ENCODE measurements at regions not wholly inside any gene's neighbourhood (a gene's known extent, or its start where the extent isn't known, plus 50 kb on each side); places are given as distances from the start of the nearest gene placed in this dataset.
A peak's percentile ranks its signal among the peaks of the same experiment; 100 is the strongest.

GRCh38 chr21:38979271-38980121, 173.8 kb downstream of the ETS2 start:
- peak; percentile 33 for DNase-seq

GRCh38 chr21:38976900-38977299, 171.2 kb downstream of the ETS2 start:
- no peak for DNase-seq

- DNase-seq = no peak
Measured at GRCh38 chr21:38973552-38973951, 167.8 kb downstream of the ETS2 start.

DNA sequence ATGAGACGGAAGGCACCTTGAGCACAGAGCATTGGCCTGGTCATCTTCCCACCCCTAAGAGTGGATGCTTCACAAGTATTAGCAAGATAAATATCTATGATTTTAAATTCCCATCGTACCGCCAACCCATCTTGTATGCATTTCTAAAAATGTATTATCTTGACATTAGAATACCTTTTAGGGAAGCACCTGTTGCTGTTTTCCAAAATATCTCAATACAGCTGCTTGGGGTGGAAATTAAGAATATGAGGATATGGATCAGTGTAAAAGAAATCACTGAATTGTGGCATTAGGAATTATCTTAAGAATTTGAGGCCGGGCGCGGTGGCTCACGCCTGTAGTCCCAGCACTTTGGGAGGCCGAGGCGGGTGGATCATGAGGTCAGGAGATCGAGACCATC, 166.3 kb downstream of the ETS2 start:
- no peak for DNase-seq

DNA sequence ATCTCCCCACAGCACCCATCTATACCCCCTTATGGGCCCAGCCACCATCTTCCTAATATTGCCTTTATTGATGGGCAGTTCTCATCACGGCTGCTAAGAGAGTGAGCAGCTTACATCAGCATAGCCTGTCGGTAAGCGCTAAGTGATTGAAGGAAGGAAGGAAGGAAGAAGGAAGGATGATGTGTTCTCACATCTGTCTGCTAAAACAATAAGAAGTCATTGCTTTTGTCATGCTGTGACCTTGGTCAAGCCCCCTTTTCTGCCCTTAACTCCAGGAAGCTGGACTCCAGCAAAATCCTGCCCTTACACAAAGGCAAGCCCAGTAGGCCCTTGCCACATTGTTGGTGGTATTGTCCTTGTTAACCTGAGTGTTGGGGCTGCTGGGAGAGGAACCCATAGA, 165.0 kb downstream of the ETS2 start:
- DNase-seq = no peak

DNA sequence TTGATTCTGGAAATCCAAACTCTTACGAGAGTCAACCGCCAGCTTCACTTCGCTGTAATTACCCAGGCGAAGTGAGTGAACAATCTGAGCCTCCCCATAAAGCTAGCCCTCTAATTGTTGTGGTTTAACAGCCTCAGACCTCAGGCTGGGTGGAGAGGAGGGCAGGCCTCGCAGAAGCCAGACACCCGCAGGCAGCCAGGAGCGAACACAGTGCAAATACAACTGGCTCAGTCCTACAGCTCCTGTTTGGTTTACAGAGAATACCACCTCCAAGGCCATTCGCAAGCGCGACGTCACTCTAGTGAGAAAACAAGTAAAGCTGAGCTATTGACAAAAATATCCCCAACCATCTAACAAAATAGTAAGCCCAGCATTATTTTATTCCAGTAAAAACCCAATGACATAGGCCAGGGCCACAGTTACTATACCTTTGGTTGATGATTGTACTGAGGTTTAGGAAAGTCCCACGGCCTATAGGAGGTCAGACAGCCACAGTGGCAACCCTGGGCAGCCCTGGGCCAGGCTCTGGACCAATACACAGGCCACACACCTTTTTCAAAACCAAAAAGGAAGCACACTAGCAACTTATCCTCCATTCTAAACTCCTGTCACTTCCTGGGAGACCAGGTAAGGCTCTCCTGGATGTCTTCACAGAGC, 163.3 kb downstream of the ETS2 start:
- no peak for DNase-seq

- no peak for DNase-seq
Measured at GRCh38 chr21:38965910-38966504, 160.3 kb downstream of the ETS2 start.

DNA sequence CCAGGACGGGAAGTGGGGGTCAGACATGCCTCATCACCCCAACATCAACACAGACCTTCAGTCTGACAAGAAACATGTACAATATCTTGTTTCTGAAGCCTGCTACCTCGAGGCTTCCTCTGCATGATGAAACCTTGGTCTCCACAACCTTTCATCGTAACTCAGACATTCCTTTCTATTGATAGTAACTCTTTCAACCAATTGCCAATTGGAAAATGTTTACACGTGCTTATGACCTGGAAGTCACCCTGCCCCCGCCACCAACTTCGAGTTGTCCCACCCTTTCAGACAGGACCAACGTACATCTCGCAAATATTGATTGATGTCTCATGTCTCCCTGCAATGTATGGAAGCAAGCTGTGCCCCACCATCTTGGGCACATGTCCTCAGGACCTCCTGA, 159.5 kb downstream of the ETS2 start:
- DNase-seq = no peak

DNA sequence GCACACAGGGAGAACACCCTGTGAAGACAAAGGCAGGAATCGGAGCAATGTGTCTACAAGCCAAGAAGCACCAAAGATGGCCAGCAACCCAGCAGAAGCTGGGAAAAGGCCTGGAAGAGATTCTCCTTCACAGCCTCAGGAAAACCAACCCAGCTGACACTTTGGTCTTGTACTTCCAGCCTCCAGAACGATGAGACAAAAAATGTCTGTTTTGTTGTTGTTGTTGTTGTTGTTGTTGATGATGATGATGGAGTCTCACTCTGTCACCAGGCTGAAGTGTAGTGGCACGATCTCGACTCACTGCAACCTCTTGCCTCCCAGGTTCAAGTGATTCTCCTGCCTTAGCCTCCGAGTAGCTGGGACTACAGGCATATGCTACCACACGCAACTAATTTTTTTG, 157.3 kb downstream of the ETS2 start:
- DNase-seq = no peak

- no peak for DNase-seq
Measured at GRCh38 chr21:38960251-38960650, 154.5 kb downstream of the ETS2 start.

- no peak for DNase-seq
Measured at GRCh38 chr21:38959692-38960061, 153.9 kb downstream of the ETS2 start.

DNA sequence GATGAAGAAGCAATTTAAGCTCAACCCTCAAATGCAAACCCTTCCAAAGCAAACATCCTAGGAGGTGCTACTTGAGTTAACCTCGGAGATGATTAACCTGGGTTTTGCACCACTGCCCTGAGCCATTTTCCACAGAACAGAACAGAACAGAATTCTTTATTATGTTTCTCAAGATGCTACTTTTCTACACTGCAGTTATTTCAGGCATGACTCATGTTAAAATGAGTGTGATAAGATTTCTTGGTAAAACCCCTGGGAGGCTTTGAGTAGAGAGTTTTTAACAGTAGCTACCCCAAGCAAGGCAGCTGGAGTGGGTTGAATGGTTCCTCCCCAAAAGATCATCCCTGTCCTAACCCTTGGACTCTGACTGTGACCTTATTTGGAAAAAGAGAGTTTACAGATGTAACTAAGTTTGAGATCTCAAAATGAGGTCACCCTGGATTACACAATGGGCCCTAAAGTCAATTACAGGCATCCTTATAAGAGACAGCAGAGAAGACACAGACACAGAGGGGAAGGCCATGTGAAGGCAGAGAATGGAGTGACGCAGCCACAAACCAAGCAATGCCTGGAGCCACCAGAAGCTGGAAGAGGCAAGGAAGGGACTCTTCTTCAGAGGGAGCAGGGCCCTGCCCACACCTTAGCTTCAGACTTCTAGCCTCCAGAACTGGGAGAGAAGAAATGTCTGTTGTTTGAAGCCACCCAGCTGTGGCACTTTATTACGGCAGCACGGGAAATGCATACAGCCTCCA, 153.4 kb downstream of the ETS2 start:
- peak; percentile 30 for DNase-seq

DNA sequence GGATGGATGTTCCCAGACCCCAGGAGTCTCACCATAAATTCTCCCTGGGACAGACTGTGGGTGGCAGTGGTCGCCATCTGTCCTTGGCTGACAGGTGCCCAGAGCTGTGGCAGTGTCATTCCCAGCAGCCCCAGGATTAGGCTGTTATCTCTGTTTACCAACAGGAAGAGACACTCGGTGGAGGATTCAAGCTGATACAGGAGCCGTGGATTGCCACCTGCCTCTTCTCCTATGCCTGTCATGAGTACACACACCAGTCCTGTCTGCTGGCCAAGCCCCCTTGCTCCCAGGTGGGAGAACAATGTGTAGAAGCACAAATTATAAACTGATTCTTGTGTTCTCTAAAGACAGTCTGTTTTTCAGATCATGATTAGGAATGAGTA, 152.6 kb downstream of the ETS2 start:
- no peak for DNase-seq

DNA sequence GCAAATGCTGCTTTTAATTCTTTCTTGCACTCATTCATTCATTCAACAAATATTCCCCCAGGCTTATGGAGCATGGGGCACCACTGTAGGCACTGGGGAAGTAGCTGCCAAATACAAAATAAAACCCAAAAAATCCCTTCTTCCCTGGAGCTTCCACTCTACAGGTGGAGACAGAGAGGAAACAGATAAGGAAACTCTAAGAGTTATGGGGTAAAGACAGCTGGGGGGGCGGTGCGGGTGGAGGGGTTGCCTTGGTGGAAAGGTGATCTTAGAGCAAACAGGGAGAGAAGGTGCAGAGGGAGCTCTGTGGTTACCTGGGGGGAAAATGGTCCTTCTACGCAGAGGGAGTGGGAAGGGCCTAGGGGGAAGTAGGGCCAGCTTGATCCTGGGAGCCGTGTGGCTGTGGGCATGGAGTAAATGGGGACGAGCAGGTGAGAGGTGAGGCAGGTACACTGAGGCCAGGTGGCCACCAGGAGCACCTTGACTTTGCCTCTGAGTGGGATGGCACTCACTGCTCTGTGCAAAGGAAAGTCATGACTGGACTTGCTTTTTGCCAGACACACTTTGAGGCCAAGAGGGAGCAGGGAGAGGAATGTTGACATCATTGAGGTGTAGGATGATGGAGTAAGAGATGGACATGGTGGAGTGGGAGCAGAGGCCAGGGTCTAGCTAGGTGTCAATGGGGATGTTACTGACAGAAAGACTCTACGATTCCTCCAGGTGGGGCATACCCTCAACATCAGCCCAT, 152.0 kb downstream of the ETS2 start:
- DNase-seq = no peak

- no peak for DNase-seq
Measured at GRCh38 chr21:38956856-38957571, 151.3 kb downstream of the ETS2 start.

DNA sequence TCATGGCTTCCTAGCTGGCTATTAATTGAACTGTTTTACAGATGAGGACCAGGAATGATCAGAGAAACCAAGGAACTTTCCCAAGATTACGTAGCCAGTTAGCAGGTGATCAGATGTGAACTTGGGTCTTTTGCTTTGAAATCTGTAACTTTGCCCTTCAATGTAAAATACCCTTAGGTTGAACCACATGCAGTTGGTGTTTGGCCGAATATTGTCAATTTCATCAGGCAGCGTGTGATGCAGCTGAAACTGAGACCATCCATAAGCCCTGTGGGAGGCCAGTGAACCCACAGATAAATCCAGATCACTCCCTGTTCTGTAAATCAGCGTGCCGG, 150.8 kb downstream of the ETS2 start:
- DNase-seq = no peak

- no peak for DNase-seq
Measured at GRCh38 chr21:38956007-38956406, 150.3 kb downstream of the ETS2 start.

DNA sequence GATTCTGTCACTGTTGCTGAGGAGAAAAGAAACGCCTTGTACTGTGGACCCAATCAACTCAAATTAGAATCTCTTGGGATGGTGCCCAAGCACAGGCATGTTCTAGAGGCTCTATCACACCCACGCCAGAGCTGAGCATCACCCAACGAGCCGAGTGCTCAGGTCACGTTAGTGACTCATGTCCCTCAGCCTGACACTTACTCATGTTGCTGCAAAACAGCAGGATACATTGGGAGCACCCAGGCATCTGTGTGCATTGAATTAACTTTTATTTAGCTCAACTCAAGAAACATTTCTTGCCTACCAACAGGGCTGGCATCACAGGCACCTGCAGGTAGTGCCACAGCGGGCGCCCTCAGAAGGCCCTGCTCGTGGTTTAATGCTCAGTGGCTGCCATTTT, 149.8 kb downstream of the ETS2 start:
- DNase-seq = peak; percentile 16

DNA sequence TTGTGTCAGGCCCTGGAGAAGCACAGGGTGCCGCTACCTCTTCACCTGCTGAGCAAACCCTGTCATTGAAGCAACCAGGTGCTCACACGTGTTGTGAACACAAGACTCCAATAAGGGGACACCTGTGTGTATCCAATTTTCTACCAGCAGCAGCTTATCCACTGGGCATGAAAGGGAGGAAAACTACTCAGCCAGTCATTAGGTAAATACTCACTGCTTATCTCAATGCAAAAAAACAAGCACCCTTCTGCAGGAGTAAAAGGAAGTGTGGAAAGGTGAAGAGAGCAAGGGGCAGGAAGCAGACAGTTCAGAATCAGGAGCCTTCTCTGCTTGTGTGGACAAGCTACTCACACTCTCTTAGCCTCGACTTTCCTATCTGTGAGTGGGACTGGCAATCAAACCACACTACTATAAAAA, 148.9 kb downstream of the ETS2 start:
- no peak for DNase-seq

GRCh38 chr21:38953516-38953915, 147.8 kb downstream of the ETS2 start:
- DNase-seq = no peak

- no peak for DNase-seq
Measured at GRCh38 chr21:38952890-38953289, 147.2 kb downstream of the ETS2 start.

- no peak for DNase-seq
Measured at GRCh38 chr21:38951095-38951730, 145.5 kb downstream of the ETS2 start.
